ENCODE measurements at regions not wholly inside any gene's neighbourhood (a gene's known extent, or its start where the extent isn't known, plus 50 kb on each side); places are given as distances from the start of the nearest gene placed in this dataset.
"Not testable (repeated sequence)": the region's sequence is repeated elsewhere in the genome, so short reads cannot be mapped to it uniquely, and the experiment has no call there.

DNA sequence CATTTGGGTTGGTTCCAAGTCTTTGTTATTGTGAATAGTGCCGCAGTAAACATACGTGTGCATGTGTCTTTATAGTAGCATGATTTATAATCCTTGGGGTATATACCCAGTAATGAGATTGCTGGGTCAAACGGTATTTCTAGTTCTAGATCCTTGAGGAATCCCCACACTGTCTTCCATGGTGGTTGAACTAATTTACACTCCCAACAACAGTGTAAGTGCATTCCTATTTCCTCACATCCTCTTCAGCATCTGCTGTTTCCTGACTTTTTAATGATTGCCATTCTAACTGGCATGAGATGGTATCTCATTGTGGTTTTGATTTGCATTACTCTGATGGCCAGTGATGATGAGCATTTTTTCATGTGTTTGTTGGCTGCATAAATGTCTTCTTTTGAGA lies 580.3 kb upstream of the CLINT1 start:
- DNase-seq (ENCODE audit: low spot score), result not testable (repeated sequence)

DNA sequence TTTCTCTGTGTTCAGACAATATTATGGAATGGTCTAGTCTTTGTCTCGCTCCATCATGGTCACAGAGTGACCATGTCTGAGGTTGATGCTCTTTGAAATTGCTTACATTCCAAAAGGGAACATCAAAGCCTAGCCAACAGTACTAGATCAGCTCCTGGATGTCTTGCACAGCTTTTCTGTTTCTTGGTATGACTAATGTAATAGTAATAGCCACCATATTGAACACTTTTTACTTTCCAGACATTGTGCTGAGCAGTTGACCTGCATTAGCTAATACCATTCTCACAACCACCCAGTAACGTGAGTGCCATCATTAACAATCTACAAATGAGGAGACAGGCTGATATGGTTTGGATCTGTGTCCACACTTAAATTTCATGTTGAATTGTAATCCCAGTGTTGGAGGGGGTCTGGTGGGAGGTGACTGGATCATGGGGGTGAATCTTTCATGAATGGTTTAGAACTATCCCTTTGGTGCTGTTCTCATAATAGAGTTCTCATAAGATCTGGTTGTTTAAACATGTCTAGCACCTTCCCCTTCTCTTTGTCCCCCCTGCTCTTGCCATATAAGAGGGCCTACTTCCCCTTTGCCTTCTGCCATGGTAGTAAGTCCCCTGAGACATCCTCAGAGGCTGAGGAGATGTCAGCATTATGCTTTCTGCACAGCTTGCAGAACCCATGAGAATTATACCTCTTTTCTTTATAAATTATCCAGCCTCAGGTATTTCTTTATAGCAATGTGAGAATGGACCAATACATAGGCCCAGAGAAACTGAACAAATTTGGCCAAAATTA lies 577.5 kb upstream of the CLINT1 start:
- no peak for DNase-seq (ENCODE audit: low spot score)

DNA sequence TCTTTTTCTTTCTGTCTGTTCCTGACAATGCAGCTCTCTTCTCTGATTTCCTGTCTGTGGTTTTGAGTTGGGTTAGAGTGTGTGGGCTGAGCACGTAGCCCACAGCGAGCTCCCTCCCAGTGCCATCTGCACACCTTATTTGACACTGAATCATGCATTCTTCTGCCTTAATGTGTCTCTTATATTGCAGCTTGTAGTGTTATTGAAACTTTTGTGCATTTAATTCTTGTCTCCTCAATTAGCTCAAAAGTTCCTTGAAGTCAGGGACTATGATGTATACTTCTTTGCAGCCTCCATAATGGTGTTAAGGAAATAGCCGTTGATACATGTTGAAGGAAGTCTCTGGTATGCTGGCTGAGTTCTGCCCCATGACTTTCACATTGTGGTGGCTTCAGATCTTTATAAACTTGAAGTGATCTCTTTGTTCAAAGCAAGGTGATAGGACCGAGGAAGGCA lies 576.2 kb upstream of the CLINT1 start:
- no peak for DNase-seq (ENCODE audit: low spot score)

DNA sequence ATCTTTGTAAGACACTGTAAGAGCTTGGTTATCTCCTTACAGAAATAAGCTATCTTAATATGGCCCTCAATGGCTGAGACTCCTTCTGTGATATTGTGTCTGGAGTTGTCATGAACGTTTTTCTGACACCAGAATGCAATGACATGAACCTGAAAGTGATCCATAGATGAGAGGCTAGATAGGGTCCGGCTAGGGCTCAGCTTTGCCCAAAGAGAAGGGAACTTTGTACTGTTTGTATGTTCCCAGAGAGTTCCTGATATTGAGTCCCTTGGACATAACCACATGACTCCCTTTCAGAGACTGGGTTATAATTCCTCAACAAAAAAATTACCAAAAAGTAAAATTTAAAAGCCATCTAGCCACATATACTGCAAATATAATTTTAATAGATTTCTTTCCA lies 575.8 kb upstream of the CLINT1 start:
- no peak for DNase-seq (ENCODE audit: low spot score)

DNA sequence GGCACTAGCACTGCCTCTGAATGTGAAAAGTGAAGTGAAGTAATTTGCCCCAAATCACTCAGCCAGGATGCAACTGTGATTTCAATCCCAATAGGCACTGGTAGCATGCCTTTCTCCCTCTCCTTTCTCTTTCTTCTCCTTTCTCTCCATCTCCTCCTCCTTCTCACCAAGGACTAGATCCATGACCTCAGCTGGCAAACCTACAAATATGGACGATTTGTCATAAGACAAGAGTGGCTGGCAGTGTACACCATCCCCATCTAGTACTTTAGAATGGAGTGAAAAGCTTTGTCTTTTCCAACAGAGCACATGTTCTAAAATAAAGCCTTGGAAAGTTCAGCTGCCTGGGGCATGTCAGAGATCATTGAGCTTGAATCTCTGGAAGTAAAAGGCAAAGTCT lies 574.7 kb upstream of the CLINT1 start:
- no peak for DNase-seq (ENCODE audit: low spot score)

DNA sequence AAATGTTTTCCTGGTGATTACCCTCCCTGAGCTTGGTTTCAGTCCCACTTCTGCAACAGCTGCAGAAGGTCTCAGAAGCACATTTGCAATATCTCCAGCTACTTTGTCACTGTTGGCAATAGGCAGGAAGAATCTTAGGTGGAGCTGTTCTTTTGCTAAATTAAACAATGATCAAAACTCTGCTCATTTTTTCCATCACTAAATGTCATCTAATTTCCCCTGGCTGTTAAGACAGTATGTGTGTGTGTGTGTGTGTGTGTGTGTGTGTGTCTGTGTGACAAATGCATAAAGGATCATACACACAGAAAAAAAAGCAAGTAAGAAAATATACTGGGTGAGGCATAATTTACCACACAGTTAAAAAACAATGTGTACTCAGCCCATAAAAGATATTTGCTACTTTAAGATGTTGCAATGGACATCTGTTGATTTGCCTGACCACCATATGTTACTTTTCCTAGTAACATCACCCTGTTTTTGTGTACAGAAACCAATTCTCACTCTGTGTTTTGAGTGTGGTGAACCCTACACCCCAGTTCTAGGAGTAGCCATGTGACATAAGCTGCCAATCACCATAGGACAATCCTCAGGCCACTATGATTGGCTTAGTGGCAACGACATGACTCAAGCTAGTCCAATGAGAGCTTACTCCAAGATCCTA lies 572.6 kb upstream of the CLINT1 start:
- DNase-seq (ENCODE audit: low spot score), result peak; percentile 52

DNA sequence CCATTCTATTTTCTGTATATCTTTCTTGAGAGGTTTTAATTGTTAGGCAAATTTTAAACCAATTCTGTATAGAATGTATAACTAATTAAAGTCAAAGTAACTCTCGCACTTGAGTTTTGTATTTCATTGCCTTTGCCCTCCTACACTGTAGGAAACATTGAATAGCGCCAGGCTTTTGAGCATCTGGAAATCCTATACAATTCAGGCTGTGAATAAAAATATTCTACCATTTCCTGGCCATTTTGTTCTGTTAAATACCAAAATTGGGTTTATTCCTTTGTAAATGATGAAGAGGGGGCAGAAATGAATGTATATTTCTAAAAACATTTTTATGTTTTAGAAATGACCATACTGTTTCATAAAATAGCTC lies 571.8 kb upstream of the CLINT1 start:
- DNase-seq (ENCODE audit: low spot score), result no peak

DNA sequence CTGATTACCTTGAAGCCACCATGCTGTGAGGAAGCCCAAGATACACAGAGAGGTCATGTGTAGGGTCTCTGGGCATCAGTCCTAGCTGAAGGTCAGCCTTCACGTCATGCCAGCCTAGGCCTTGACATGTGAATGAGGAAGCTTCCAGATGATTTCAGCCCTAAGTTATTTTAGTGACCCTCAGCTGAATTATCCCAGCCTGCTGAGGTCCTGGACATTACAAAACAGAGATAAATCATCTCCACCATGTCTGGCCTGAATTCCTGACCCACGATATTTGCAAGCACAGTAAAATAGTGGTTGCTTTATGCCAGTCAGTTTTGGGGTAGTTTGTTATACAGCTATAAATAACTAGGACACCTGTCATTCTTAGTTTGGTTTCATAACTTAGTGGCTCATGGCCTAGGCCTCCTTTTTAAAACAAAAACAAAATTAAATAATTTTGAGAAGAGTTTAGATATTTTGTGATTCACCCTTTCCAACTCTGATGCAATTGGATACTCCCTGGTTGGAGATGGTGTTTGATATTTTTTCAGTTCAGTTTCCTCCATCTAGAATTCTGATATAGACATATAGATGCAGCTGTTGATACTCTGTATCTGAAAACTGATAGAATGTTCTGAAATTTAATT lies 571.3 kb upstream of the CLINT1 start:
- DNase-seq (ENCODE audit: low spot score), result no peak

DNA sequence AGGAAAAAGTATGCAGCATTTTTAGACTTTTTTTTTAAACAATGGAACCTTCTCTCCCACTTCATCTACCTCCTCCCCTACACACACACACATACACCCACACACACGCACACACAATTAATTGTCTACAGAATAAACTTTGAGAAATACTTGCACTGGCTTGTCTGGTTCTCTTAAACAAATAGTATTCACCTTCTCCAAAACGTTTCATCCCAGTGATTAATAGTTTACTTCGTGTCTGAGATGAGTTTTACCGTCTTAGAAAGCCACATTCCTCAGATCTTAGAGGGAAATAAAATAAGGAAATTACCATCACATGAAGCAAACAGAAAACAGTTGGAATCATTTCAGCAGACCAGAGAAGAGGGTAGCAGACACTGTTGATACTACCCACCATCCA lies 570.6 kb upstream of the CLINT1 start:
- DNase-seq (ENCODE audit: low spot score), result no peak

DNA sequence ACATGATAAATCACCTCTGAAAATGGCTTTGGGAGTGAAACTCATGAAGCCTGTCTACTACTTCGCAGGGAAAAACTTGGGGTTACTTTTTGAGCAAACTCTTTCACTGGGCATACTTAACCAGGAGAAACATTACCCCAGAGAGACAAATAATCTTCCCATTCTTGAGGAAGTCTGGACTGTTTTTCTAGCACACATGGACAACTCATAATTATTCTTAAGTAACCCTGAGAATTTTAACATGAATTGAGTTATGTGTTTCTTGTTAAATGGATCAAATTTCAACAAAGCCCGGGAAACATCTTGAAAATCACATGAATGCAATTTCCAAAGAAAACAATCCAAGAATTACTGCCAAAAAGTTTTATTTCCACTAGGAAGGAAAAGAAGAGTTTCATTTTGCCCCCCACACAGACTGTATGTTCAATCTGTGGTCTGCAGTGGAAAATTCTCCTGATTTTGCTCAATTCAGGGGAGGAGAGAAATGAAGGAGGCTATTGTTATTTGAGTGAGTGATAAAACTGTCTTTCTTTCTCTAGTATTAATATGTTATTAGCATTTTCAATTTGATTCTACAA lies 564.8 kb upstream of the CLINT1 start:
- DNase-seq (ENCODE audit: low spot score), result no peak

DNA sequence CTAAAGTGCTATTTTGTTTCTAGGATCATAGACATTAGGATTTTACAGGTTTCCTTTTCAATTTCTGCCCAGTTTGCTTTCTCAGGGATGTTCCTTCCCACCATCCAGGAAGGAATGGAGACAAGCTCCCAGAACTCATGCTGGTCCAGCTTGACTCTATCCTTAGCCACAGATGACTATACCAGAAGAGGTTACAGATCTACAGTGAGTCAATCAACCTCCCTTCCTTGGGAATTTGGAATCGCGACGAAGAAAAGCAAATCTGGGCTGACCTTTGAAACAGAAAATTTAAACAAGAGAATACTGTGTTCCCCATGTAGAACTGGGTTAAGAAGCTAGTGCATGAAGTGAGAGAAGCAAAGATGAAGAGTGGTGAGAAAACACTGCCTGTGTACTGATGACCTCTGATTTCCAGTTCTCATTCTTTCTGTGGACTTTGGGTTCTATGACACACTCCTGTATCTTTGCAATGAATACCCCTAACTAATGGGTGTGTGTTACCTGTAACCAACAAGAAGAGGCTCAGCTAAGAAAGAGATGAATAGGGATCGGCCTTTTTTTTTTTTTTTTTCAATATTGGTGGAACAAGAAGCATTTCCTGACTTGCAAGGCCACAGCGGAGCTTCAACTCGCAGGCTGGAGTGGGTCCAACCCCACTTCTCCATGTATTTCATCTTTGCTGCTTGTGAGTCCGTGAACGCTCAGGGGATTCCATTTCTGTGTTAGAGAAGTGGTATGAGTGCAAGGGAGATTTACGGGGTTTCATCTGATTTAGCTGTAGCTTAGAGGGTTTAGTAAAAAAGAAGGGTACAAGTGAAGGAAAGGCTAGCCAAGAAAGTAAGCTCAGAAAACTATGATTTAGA lies 563.9 kb upstream of the CLINT1 start:
- DNase-seq (ENCODE audit: low spot score), result no peak

DNA sequence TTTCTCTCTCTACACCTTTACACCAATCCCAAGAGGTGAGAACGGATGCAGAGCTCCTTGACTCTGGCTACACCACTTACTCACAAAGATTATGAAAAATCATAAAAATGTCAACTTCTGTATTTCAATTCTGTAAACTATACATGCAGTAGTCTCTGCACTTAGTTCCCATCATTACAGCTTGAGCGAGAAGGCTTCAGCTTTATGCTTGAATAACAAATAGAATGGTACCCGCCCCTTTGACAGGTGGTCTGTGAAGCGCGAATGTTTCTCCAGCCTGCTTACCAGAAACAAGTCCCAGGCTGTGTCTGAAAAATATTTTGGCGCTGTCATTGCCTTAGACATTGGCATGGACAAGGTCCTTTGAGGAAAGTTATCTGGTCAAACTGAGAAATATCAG lies 562.4 kb upstream of the CLINT1 start:
- no peak for DNase-seq (ENCODE audit: low spot score)

DNA sequence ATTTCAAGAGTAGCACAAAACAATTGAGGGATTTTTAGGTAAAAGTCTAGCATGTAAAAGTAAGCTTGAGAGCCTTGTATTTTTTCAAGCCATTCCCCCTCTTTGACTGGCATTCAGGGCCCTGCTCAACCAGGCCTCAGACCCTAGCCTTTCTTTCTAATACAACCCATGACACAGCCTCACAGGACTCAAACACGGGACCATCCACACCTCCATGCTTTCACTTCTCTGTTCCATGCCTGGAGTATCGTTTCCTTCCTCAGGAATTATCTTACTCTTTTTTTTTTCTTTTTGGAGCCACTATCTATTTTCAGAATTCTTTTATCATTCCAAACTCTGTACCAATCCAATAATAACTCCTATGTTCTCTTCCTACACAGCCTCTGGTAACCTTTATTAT lies 560.2 kb upstream of the CLINT1 start:
- DNase-seq (ENCODE audit: low spot score), result no peak

DNA sequence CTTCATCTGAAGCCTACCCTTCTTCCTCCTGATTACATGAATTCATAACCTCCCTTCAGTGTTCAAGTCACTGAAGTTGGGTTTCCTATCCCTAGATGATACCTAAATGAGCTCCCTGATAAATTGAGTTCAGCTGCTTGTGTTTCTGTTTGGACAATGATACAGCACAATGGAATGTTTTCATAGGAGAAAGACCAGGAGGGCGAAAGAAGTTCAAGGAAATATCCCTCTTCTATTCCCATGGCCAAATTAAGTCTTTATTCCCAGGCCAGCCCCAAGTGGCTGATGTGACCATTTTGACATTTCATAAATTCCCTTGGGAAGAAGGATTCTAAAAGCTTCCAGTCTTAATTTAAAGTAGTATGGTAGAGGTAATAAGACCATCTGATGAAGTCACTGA lies 555.8 kb upstream of the CLINT1 start:
- peak; percentile 73 for DNase-seq (ENCODE audit: low spot score)

DNA sequence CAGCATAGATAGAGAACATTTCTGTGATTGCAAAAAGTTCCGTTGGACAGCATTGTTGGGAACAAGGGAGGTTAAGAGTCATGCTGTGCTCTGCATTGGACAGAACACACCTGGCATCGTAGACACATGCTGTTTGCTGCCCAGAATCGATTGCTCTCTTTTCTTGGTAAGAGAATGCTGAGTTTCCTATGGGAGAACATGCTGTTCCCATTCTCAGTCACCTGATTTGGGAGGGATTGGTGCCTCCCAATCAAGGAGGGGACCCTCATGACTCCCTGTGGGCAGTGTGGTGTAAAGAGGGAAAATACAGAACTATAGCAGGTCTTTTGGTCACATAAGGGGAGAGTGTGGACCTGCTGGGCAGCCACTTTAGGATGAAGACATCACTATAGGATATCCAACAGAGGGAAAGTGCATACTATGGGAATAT lies 555.4 kb upstream of the CLINT1 start:
- no peak for DNase-seq (ENCODE audit: low spot score)

DNA sequence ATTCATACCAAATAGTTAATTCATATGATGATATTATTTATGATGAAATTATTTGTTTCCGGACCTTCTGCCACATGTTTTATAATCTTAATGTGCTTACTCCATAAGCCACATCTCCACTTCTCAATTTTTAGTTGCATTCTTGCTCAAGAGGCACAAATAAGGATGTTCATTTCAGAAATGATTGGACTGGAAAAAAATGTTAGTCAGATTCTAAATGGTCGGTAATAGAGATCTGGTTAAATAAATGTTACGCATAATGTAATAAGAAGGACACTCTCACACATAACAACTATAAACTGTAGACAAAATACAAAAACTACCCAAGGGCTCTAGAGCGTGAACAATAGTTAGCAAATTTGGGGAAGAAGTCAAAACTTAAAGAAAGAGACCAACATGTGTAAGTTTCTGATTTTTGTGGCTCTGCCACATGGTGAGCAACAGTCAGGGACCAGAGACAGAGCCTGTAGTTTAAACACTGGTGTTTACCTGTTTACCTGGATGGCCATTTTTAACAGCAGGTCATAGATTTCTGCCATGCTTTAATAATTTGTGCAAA lies 554.3 kb upstream of the CLINT1 start:
- no peak for DNase-seq (ENCODE audit: low spot score)

DNA sequence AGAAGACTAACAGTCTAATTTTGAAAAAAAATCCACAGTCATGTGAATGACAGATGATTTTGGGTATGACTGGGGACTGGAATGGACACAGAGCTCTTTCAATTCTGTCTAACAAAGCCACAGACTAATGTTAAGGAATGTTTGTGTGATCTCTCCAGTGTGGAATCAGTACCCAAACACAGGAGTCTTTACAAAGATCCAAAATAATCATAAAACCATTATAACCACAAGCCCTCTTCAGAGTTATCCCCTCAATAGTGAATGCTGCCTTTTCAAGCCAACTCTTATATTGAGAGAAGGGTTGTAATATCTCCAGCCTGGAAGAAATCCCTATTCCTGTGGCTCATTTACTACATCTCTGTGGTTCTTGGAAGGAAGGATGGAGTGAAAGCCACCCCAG lies 552.0 kb upstream of the CLINT1 start:
- peak; percentile 52 for DNase-seq (ENCODE audit: low spot score)

DNA sequence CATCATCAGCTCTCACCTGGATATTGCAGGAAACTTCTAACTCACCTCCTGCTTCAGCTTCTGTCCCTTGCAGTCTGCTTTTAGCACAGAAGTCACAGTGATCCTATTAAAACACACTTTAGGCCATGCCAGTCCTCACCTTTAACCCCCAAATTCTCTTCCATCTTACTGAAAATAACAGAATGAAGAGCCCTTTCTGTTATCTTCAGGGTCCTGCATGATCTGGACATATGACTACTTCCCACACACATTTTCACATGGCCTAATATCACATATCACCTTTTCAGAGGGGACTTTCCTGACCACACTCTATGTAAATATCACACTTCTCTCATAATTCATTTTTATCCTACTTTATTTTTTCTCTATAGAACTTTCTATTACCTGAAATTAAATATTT lies 550.6 kb upstream of the CLINT1 start:
- DNase-seq (ENCODE audit: low spot score), result no peak

DNA sequence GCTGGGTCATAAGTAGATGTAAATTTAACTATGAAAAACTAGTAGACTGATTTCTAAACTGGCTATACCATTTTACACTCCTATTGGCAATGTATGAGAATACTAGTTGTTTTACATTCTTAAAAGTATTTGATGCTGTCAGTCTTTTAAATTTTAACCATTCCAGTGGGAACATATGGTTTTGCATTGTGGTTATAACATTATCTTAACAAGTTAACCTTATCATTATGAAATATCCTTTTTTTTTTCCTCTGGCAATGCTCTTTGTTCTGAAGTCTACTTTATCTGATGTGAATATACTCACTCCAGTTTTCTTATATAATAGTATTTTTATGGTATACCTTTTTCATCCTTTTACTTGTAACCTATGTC lies 548.9 kb upstream of the CLINT1 start:
- no peak for DNase-seq (ENCODE audit: low spot score)

DNA sequence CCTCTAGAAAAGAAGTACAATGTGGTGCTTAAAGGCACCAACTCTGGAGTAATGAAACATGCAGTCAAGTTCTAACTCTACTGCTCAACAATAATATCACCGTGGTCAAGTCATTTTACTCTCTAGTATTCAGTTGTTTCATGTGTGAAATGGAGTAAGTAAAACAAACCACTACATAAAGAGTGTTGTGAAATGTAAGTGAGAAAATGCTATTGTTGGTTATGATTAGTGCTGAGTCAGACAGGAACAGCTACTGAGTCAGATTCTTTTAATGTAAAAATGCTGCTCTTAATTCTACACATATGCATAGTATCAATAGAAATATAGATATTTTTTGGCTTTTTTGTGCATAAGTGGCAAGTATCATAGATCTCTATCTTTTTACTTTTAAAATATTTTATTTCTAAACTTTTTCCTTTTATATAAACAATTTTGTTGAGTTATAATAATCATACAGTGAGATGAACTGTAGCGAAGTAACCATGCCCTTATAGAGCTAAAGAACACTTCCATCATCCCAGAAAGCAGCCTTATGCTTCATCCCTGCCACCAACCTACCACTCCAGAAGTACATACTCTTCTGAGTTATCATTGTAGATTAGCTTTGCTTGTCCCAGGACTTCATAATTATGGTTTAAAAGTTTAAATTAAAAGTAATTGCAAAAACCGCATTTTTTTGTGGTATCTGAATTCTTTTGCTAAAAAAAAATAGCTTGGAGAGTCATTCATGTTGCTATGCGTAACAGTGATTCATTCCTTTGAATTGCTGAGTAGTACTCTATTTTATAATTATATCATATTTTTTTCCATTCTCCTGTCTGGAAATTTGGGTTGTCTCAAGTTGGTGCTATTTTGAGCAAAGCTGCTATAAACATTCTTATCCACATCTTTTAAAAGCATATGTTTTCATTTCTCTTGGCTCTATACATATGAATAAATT lies 548.2 kb upstream of the CLINT1 start:
- peak; percentile 62 for DNase-seq (ENCODE audit: low spot score)

Data from AG08395 (cell line).